ENCODE measurements at regions not wholly inside any gene's neighbourhood (a gene's known extent, or its start where the extent isn't known, plus 50 kb on each side); places are given as distances from the start of the nearest gene placed in this dataset.
"Not testable (repeated sequence)": the region's sequence is repeated elsewhere in the genome, so short reads cannot be mapped to it uniquely, and the experiment has no call there.

GRCh38 chr2:234374736-234375135 is 122.1 kb downstream of the ARL4C start:
- DNase-seq (ENCODE audit: low spot score), result no peak

GRCh38 chr2:234374150-234374508 is 122.8 kb downstream of the ARL4C start:
- no peak for DNase-seq (ENCODE audit: low spot score)

DNA sequence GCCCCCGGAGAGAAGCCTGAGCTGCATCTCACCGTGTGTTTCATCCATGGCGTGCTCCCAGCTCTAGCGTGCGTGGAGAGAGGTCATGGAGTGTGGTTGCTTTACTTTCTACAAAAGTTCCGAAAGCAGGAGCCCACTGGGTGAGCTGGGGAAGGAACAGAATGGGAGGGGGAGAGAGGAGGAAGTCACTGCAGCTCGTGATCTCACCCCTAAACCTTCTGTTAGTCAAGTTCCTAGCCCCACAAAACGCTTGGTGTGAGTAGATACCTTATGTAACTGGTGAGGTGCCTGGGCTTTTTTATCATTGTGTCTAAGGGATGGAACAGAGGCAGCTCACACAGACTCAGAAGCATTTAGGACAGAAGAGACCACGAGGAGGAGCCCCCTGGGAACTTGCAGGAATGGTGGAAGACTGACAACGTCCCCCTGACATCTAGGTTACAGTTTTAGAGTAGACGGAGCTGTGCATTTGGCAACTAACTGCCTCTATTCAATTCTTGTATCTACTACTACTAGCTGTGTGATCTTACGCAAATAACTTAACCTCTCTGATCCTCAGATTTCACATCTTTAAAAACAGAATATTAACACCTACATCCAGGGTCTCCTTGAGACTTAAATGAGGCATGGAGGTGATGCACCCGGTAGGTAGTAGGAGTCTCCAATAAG is 123.3 kb downstream of the ARL4C start:
- no peak for DNase-seq (ENCODE audit: low spot score)

- DNase-seq (ENCODE audit: low spot score), result no peak
Observed at GRCh38 chr2:234373060-234373459, 123.8 kb downstream of the ARL4C start.

DNA sequence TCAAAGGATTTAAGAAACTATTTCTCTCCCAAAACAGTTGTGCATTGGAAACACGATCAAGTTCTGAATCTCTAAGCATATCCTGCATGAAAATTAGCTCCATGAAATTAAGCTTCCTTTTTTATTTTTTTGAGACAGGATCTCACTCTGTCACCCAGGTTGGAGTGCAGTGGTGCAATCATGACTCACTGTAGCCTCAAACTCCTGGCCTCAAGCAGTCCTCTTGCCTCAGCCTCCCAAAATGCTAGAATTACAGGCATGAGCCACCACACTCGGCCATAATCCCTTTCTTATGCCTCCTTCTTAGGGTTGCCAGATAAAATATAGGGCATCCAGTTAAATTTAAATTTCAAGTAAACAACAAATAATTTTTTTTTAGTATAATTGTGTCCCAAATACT is 124.4 kb downstream of the ARL4C start:
- no peak for DNase-seq (ENCODE audit: low spot score)

- no peak for DNase-seq (ENCODE audit: low spot score)
Observed at GRCh38 chr2:234368861-234369261, 128.0 kb downstream of the ARL4C start.

- DNase-seq (ENCODE audit: low spot score), result no peak
Observed at GRCh38 chr2:234366891-234367290, 130.0 kb downstream of the ARL4C start.

GRCh38 chr2:234364661-234365060 is 132.2 kb downstream of the ARL4C start:
- DNase-seq (ENCODE audit: low spot score), result no peak

DNA sequence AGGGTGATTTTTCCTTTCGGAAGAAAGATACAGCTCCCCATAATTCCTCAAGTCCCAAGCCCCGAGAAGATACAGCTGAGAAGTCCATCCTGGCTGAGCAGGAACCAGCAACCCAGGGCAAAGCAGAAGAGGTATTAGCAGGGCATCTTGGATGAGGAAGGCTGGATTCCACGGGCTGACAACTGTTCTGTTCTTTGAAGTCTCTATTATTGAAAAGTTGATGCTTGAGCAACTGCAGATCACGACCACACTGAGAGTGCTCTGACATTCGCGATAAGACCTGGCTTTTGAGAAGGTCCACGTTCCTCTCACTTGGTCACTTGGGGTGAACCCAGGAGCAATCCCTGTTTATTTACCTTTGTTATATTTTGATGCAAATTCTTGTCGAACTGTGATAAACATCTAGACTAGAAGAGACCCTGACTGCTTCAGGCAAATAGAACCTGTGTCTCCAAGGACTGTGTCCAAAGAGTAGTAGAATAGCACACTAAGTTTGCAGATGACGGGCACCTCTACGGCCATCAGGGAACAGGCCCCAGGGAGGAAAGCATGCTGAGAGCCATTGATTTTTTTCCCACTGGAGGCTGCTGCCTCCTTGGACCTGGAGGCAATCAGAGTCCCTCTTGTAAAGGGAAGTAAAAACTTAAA is 133.1 kb downstream of the ARL4C start:
- no peak for DNase-seq (ENCODE audit: low spot score)

- DNase-seq (ENCODE audit: low spot score), result no peak
Observed at GRCh38 chr2:234363011-234363487, 133.8 kb downstream of the ARL4C start.

DNA sequence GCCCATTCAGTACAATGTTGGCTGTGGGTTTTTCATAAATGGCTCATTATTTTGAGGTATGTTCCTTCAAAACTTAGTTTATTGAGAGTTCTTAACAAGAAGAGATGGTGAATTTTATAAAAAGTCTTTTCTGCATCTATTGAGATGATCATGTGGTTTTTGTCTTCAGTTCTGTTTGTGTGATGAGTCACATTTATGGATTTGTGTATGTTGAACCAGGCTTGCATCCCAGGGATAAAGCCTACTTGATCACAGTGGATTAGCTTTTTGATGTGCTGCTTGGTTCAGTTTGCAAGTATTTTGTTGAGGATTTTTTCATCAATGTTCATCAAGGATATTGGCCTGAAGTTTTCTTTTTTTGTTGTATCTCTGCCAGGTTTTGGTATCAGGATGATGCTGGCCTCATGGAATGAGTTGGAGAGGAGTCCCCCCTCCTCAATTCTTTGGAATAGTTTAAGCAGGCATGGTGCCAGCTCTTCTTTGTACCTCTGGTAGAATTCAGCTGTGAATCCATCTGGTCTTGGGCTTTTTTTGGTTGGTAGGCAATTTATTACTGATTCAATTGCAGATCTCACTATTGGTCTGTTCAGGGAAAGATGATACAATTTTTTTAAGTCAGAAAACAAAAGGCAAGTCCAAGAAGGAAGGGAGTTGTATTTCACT is 136.4 kb downstream of the ARL4C start:
- not testable (repeated sequence) for DNase-seq (ENCODE audit: low spot score)

GRCh38 chr2:234357666-234358065 is 139.2 kb downstream of the ARL4C start:
- no peak for DNase-seq (ENCODE audit: low spot score)

DNA sequence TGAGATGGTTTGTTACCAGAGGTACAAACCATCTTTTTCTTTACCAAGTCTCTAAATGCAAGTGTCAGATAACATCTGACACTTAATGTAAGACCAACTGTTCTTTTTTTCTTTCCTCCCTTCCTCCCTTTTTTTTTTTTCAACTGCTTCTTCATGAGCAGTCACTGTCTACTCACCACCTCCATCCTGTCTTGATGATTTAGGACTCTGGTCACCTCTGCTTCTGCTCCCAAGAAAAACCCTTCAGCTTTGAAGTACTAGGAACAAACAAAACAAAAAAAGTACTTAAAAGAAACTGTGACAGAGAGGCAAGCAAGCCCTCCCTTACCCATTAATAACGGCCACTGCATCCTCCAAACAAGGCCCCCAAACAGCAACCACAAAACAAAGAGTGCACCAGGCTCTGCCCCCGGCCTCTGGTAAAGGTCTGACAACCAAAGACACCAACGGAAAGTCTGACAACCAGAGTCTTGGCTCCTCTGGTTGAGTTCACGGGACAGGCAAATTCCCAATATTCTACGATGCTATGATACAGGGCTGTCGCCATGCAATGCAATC is 141.0 kb downstream of the ARL4C start:
- no peak for DNase-seq (ENCODE audit: low spot score)

DNA sequence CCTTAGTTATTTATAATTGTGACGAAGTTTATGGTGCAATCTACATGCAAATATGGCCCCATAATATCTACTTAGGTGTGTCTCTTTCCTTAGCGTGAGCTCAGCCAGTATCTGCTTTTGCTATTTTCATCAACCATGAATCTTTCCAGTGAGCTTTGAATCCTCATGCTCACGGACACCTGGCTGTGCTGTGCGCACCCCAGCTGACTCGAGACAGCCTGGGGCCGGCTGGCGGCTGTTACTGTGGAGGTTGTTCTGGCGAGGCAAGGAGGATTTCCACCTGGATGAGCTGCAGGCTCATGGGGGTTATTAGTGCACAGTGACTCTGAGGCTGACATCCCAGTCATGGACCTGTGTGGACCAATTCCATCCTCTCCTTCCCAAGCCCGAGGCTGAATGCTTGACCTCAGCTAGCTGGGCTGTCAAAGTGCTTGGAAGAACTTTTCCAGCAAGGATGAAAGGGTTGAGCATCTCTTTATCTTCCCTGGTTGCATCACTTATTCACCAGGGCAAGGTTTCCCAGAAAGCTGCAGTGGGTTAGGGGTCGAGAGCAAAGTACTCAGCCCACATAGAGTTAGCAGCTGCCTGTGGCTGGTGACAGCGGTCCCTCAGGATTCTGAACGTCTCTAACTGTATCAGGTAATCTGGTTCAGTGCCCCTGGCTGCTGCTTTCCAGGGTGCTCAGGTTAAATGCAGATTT is 141.7 kb downstream of the ARL4C start:
- no peak for DNase-seq (ENCODE audit: low spot score)

GRCh38 chr2:234352270-234352669 is 144.6 kb downstream of the ARL4C start:
- no peak for DNase-seq (ENCODE audit: low spot score)

GRCh38 chr2:234351866-234352265 is 145.0 kb downstream of the ARL4C start:
- not testable (repeated sequence) for DNase-seq (ENCODE audit: low spot score)

GRCh38 chr2:234348081-234348480 is 148.8 kb downstream of the ARL4C start:
- DNase-seq (ENCODE audit: low spot score), result no peak

GRCh38 chr2:234345921-234346320 is 151.0 kb downstream of the ARL4C start:
- DNase-seq (ENCODE audit: low spot score), result no peak

GRCh38 chr2:234344012-234344411 is 152.9 kb downstream of the ARL4C start:
- DNase-seq (ENCODE audit: low spot score), result no peak

GRCh38 chr2:234343372-234343771 is 153.5 kb downstream of the ARL4C start:
- DNase-seq (ENCODE audit: low spot score), result no peak

GRCh38 chr2:234341306-234341985 is 155.4 kb downstream of the ARL4C start:
- DNase-seq (ENCODE audit: low spot score), result no peak

- no peak for DNase-seq (ENCODE audit: low spot score)
Observed at GRCh38 chr2:234339501-234339900, 157.4 kb downstream of the ARL4C start.
